ENCODE measurements at regions not wholly inside any gene's neighbourhood (a gene's known extent, or its start where the extent isn't known, plus 50 kb on each side); places are given as distances from the start of the nearest gene placed in this dataset.

GRCh38 chr5:16013334-16014065 lies 166.1 kb downstream of the MARCHF11 start:
- Mint-ChIP-seq H3K4me1 (no peaks in the 10 kb centered on the region), H3K9me3 (peaks cover 2% of the 10 kb centered on the region), H3K4me3 (no peak overlapping the region), H3K27me3 (ENCODE audit: insufficient read depth, low read depth) (no peaks in the 10 kb centered on the region), H3K36me3 (no peaks in the 10 kb centered on the region), H3K27ac (no peak overlapping the region)
- H3K4me2 ChIP-seq = no peak overlapping the region
- TF ChIP-seq EZH2phosphoT487 (IDR thresholded peaks at IDR 0.05) (no peak), CTCF (IDR thresholded peaks at IDR 0.05) (no peak), EZH2 (IDR thresholded peaks at IDR 0.05) (no peak)
- H3K27me3 ChIP-seq = no peaks in the 10 kb centered on the region
- no peak overlapping the region for H3K9ac ChIP-seq
- H3K27ac ChIP-seq = no peak overlapping the region
- H3K79me2 ChIP-seq (ENCODE audit: low read depth) = no peaks in the 10 kb centered on the region
- no peaks in the 10 kb centered on the region for H3K9me3 ChIP-seq (ENCODE audit: low read depth)
- no peak overlapping the region for H2AFZ ChIP-seq (replicated peaks)
- H3F3A ChIP-seq (ENCODE audit: low read depth) = no peaks in the 10 kb centered on the region
- H4K20me1 ChIP-seq (ENCODE audit: low read depth) = no peaks in the 10 kb centered on the region
- H3K36me3 ChIP-seq = no peaks in the 10 kb centered on the region
- H3K4me3 ChIP-seq = no peak overlapping the region
- no peak for DNase-seq (ENCODE audit: low spot score)
- no peaks in the 10 kb centered on the region for H3K4me1 ChIP-seq

- Histone ChIP-seq H3K4me3 (no peak overlapping the region), H3K9ac (no peak overlapping the region), H3K36me3 (no peaks in the 10 kb centered on the region), H3K4me1 (no peaks in the 10 kb centered on the region), H3F3A (ENCODE audit: low read depth) (no peaks in the 10 kb centered on the region), H4K20me1 (ENCODE audit: low read depth) (no peaks in the 10 kb centered on the region), H3K79me2 (ENCODE audit: low read depth) (no peaks in the 10 kb centered on the region), H3K9me3 (ENCODE audit: low read depth) (no peaks in the 10 kb centered on the region), H2AFZ (replicated peaks) (no peak overlapping the region), H3K27me3 (no peaks in the 10 kb centered on the region), H3K4me2 (no peak overlapping the region), H3K27ac (no peak overlapping the region)
- no peak for DNase-seq (ENCODE audit: low spot score)
- H3K27me3 Mint-ChIP-seq (ENCODE audit: insufficient read depth, low read depth) = no peaks in the 10 kb centered on the region
- no peak for TF ChIP-seq CTCF (IDR thresholded peaks at IDR 0.05)
- TF ChIP-seq EZH2phosphoT487 (IDR thresholded peaks at IDR 0.05) = no peak
- no peak for TF ChIP-seq EZH2 (IDR thresholded peaks at IDR 0.05)
- H3K27ac Mint-ChIP-seq = no peak overlapping the region
- no peak overlapping the region for H3K4me3 Mint-ChIP-seq
- no peaks in the 10 kb centered on the region for H3K36me3 Mint-ChIP-seq
- peaks cover 2% of the 10 kb centered on the region for H3K9me3 Mint-ChIP-seq
- no peaks in the 10 kb centered on the region for H3K4me1 Mint-ChIP-seq
Observed at GRCh38 chr5:16009256-16009655, 170.3 kb downstream of the MARCHF11 start.

GRCh38 chr5:16007750-16008415 lies 171.7 kb downstream of the MARCHF11 start:
- Histone ChIP-seq H4K20me1 (ENCODE audit: low read depth) (no peaks in the 10 kb centered on the region), H3K4me3 (no peak overlapping the region), H3K27ac (no peak overlapping the region), H3K9ac (no peak overlapping the region), H3K79me2 (ENCODE audit: low read depth) (no peaks in the 10 kb centered on the region), H3K36me3 (no peaks in the 10 kb centered on the region), H3K4me2 (no peak overlapping the region), H3K4me1 (no peaks in the 10 kb centered on the region), H3F3A (ENCODE audit: low read depth) (no peaks in the 10 kb centered on the region), H2AFZ (replicated peaks) (no peak overlapping the region), H3K27me3 (no peaks in the 10 kb centered on the region), H3K9me3 (ENCODE audit: low read depth) (no peaks in the 10 kb centered on the region)
- Mint-ChIP-seq H3K4me1 (no peaks in the 10 kb centered on the region), H3K27ac (no peak overlapping the region), H3K4me3 (no peak overlapping the region), H3K36me3 (no peaks in the 10 kb centered on the region), H3K27me3 (ENCODE audit: insufficient read depth, low read depth) (no peaks in the 10 kb centered on the region), H3K9me3 (peaks cover 2% of the 10 kb centered on the region)
- DNase-seq (ENCODE audit: low spot score) = no peak
- TF ChIP-seq EZH2phosphoT487 (IDR thresholded peaks at IDR 0.05) (no peak), CTCF (IDR thresholded peaks at IDR 0.05) (no peak), EZH2 (IDR thresholded peaks at IDR 0.05) (no peak)
